Chondrocyte (in vitro differentiated cells): ENCODE measurements at regions not wholly inside any gene's neighbourhood (a gene's known extent, or its start where the extent isn't known, plus 50 kb on each side); places are given as distances from the start of the nearest gene placed in this dataset.
A peak's percentile ranks its signal among the peaks of the same experiment; 100 is the strongest.

ENCODE experiments used
- DNase-seq: peaks from one replicate; pipeline ENCODE4 v3.0.0; 2021; ENCODE audit warnings: mixed read lengths, low spot score
- H3K27ac Mint-ChIP-seq: one replicate; pipeline ENCODE4 v1.8.0; 2021; ENCODE audit warnings: mild to moderate bottlenecking, moderate library complexity, mixed read lengths; ENCODE audit not compliant: unreplicated experiment
- H3K27me3 Mint-ChIP-seq: 2 replicates; pipeline ENCODE4 v1.8.0; 2021; ENCODE audit warnings: low read depth, mixed read lengths
- H3K36me3 Mint-ChIP-seq: 2 replicates; pipeline ENCODE4 v1.8.0; 2021; ENCODE audit warnings: low read depth, mixed read lengths
- H3K4me1 Mint-ChIP-seq: 2 replicates; pipeline ENCODE4 v1.8.0; 2021; ENCODE audit warnings: low read depth, mild to moderate bottlenecking, mixed read lengths
- H3K4me3 Mint-ChIP-seq: one replicate; pipeline ENCODE4 v1.8.0; 2021; ENCODE audit warnings: mild to moderate bottlenecking, moderate library complexity, mixed read lengths; ENCODE audit not compliant: unreplicated experiment
- H3K9me3 Mint-ChIP-seq: 2 replicates; pipeline ENCODE4 v1.8.0; 2021; ENCODE audit warnings: low read depth, mixed read lengths
- CTCF ChIP-seq: fragments of 200-600 bp; sonication (generic); IDR thresholded peaks from 2 replicates; pipeline ENCODE4 v1.5.0; 2021; ENCODE audit warnings: antibody characterized with exemption, mild to moderate bottlenecking, moderate library complexity

GRCh38 chr13:111572956-111573761 lies 252.7 kb downstream of the TEX29 start:
- DNase-seq = no peak
- no peaks in the 10 kb centered on the region for H3K27me3 Mint-ChIP-seq
- no peak overlapping the region for H3K27ac Mint-ChIP-seq
- H3K4me3 Mint-ChIP-seq = no peak overlapping the region
- peaks cover 22% of the 10 kb centered on the region for H3K9me3 Mint-ChIP-seq
- peaks cover 4% of the 10 kb centered on the region for H3K36me3 Mint-ChIP-seq
- TF ChIP-seq CTCF = no peak
- H3K4me1 Mint-ChIP-seq = no peaks in the 10 kb centered on the region

GRCh38 chr13:111573801-111574200 lies 253.4 kb downstream of the TEX29 start:
- Mint-ChIP-seq H3K4me1 (no peaks in the 10 kb centered on the region), H3K9me3 (peaks cover 19% of the 10 kb centered on the region), H3K36me3 (peaks cover 4% of the 10 kb centered on the region), H3K27ac (no peak overlapping the region), H3K27me3 (no peaks in the 10 kb centered on the region), H3K4me3 (no peak overlapping the region)
- no peak for TF ChIP-seq CTCF
- DNase-seq = no peak

- Mint-ChIP-seq H3K27ac (no peak overlapping the region), H3K36me3 (peaks cover 4% of the 10 kb centered on the region), H3K9me3 (peaks cover 26% of the 10 kb centered on the region), H3K4me3 (no peak overlapping the region), H3K27me3 (no peaks in the 10 kb centered on the region), H3K4me1 (no peaks in the 10 kb centered on the region)
- DNase-seq = peak; percentile 40
- TF ChIP-seq CTCF = no peak
Observed at GRCh38 chr13:111575276-111575675, 254.8 kb downstream of the TEX29 start.

- peaks cover 4% of the 10 kb centered on the region for H3K36me3 Mint-ChIP-seq
- H3K27ac Mint-ChIP-seq = no peak overlapping the region
- TF ChIP-seq CTCF = no peak
- H3K4me1 Mint-ChIP-seq = no peaks in the 10 kb centered on the region
- no peak for DNase-seq
- H3K9me3 Mint-ChIP-seq = peaks cover 26% of the 10 kb centered on the region
- H3K4me3 Mint-ChIP-seq = no peak overlapping the region
- H3K27me3 Mint-ChIP-seq = no peaks in the 10 kb centered on the region
Observed at GRCh38 chr13:111575719-111576118, 255.3 kb downstream of the TEX29 start.

GRCh38 chr13:111577208-111577828 lies 256.9 kb downstream of the TEX29 start:
- Mint-ChIP-seq H3K27ac (no peak overlapping the region), H3K36me3 (peaks cover 4% of the 10 kb centered on the region), H3K9me3 (peaks cover 29% of the 10 kb centered on the region), H3K4me1 (no peaks in the 10 kb centered on the region), H3K27me3 (no peaks in the 10 kb centered on the region), H3K4me3 (no peak overlapping the region)
- no peak for DNase-seq
- TF ChIP-seq CTCF = no peak
